ENCODE measurements at regions not wholly inside any gene's neighbourhood (a gene's known extent, or its start where the extent isn't known, plus 50 kb on each side); places are given as distances from the start of the nearest gene placed in this dataset.

GRCh38 chr11:88428959-88429358 is 91.4 kb upstream of the CTSC start:
- TF ChIP-seq, protein P1, sequence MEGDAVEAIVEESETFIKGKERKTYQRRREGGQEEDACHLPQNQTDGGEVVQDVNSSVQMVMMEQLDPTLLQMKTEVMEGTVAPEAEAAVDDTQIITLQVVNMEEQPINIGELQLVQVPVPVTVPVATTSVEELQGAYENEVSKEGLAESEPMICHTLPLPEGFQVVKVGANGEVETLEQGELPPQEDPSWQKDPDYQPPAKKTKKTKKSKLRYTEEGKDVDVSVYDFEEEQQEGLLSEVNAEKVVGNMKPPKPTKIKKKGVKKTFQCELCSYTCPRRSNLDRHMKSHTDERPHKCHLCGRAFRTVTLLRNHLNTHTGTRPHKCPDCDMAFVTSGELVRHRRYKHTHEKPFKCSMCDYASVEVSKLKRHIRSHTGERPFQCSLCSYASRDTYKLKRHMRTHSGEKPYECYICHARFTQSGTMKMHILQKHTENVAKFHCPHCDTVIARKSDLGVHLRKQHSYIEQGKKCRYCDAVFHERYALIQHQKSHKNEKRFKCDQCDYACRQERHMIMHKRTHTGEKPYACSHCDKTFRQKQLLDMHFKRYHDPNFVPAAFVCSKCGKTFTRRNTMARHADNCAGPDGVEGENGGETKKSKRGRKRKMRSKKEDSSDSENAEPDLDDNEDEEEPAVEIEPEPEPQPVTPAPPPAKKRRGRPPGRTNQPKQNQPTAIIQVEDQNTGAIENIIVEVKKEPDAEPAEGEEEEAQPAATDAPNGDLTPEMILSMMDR (IDR thresholded peaks at IDR 0.05; ENCODE audit: insufficient read depth, low read length): no peak
- TF ChIP-seq, protein P2, sequence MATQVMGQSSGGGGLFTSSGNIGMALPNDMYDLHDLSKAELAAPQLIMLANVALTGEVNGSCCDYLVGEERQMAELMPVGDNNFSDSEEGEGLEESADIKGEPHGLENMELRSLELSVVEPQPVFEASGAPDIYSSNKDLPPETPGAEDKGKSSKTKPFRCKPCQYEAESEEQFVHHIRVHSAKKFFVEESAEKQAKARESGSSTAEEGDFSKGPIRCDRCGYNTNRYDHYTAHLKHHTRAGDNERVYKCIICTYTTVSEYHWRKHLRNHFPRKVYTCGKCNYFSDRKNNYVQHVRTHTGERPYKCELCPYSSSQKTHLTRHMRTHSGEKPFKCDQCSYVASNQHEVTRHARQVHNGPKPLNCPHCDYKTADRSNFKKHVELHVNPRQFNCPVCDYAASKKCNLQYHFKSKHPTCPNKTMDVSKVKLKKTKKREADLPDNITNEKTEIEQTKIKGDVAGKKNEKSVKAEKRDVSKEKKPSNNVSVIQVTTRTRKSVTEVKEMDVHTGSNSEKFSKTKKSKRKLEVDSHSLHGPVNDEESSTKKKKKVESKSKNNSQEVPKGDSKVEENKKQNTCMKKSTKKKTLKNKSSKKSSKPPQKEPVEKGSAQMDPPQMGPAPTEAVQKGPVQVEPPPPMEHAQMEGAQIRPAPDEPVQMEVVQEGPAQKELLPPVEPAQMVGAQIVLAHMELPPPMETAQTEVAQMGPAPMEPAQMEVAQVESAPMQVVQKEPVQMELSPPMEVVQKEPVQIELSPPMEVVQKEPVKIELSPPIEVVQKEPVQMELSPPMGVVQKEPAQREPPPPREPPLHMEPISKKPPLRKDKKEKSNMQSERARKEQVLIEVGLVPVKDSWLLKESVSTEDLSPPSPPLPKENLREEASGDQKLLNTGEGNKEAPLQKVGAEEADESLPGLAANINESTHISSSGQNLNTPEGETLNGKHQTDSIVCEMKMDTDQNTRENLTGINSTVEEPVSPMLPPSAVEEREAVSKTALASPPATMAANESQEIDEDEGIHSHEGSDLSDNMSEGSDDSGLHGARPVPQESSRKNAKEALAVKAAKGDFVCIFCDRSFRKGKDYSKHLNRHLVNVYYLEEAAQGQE (IDR thresholded peaks at IDR 0.05; ENCODE audit: insufficient replicate concordance, low read depth): no peak
- TF ChIP-seq GABPA (IDR thresholded peaks at IDR 0.05; ENCODE audit: low read depth): no peak

Data from HL-60 (cell line).